Mammary epithelial cell (primary cell): ENCODE measurements at regions not wholly inside any gene's neighbourhood (a gene's known extent, or its start where the extent isn't known, plus 50 kb on each side); places are given as distances from the start of the nearest gene placed in this dataset.
A peak's percentile ranks its signal among the peaks of the same experiment; 100 is the strongest.

Experiments used
- CTCF ChIP-seq, 2 donors: IDR thresholded peaks in 1 of 2; conservative IDR thresholded peaks in 1 of 2; 2 replicates each; pipeline ENCODE4 v1.5.1; 2011 to 2012; ENCODE audit warnings: inconsistent platforms in 2 of 2, low read length in 2 of 2, mild to moderate bottlenecking in 2 of 2, control low read depth in 1 of 2, low read depth in 1 of 2; ENCODE audit not compliant: insufficient read depth in 1 of 2; ENCODE audit errors: extremely low read depth in 1 of 2
- EZH2 ChIP-seq: IDR thresholded peaks from 2 replicates; pipeline ENCODE4 v1.6.1; 2012; ENCODE audit warnings: low read length, inconsistent platforms, borderline replicate concordance

DNA sequence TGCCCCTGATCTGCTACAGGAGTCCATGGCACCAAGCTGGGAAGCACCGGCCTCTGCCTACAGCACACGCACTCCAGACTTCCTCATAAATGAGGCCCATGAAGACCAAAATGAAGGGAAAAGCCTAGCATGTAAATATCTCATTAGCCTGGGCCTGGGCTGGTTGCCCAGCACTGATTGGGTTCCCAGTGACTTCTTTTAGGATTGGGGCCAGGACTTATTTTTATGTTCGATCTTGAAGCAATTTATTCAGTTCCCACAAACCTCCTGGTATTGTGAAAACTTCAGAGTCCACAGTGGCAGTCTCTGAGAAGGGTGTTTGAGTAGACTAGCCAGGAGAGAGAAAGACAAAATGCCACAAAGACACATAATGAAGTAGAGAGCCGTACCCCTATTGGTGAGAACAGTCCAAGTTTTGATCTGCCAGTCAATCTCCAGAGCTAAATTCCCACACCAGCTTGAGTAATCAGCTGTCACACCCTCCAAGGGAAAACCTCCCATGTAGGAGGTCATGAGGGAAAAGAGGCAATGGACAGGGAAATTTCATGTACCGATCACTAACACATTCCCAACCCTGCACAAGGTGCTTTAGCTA lies 78.2 kb downstream of the PHLDA1 start:
- TF ChIP-seq CTCF (conservative IDR thresholded peaks at IDR 0.05 in 1 of 2, IDR thresholded peaks at IDR 0.05 in 1 of 2; ENCODE audit: extremely low read depth in 1 of 2, insufficient read depth in 1 of 2, low read depth in 1 of 2, low read length in 2 of 2) (peak in 1 of 2 donors; percentile 0), EZH2 (no peak)
